Stimulated activated CD4-positive, alpha-beta T cell treated with anti-CD3 and anti-CD28 coated beads, TNF-alpha, amount 100 ng/mL, for 48 hours (primary cell): ENCODE measurements at regions not wholly inside any gene's neighbourhood (a gene's known extent, or its start where the extent isn't known, plus 50 kb on each side); places are given as distances from the start of the nearest gene placed in this dataset.
"Not testable (repeated sequence)": the region's sequence is repeated elsewhere in the genome, so short reads cannot be mapped to it uniquely, and the experiment has no call there.

Experiments used
- DNase-seq, 3 donors: peaks; one replicate each; pipeline ENCODE4 v3.0.0-alpha.2; 2020; ENCODE audit warnings: low read depth in 3 of 3

DNA sequence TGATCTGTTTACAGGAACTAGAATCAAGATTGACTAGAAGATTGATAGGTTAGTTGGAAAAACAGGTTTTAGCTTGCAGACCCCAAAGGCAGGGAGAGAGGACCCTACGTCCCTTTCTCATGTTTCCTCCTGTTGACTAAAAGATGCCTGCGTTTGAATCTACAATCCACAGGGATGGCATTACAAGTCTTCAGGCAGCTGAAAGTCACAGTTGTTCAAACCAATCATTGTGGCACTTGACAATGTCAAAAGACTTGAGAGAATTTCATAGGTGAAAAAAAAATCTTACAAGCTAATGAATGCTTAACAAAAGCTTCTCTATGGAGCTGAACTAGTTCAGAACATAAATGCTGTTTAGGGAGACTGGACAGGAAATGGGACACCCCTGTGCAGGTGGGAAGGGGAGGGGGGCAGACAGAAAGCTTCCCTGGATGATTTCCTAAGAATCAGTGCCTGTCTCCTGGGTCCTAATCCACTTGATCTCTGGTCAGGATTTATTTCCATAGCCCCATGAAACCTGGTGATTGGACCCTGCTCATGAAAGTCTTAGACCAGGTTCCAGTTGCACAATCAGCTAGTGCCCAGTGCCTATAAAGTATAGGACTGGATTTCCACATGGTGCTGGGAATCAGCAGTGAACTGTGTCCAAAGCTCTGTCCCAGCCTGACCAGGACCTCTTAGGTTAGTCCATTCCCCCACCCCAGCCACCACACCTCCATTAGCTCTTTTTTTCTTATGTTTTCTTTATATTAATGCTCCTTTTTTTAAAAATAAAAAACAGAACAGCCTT is 91.6 kb upstream of the BCAR3 start:
- DNase-seq: no peak

DNA sequence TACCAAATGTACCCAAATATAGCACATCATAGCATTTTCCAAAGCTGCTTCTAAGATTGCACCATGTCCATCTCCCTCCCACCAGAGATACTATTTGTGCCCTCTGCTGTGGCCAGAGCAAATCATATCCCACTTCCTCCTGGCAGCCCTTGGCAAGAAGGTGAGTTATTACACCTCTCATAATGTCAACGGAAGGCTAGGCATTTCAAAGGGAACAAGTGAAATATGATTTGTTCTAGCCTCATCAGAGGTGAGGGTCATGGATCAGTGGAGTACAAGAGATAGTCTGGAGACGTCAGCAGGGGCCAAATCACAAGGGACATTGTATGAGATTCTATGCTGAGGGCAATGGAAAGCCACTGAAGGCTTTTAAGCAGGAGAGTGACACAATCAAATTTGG is 90.2 kb upstream of the BCAR3 start:
- no peak for DNase-seq

DNA sequence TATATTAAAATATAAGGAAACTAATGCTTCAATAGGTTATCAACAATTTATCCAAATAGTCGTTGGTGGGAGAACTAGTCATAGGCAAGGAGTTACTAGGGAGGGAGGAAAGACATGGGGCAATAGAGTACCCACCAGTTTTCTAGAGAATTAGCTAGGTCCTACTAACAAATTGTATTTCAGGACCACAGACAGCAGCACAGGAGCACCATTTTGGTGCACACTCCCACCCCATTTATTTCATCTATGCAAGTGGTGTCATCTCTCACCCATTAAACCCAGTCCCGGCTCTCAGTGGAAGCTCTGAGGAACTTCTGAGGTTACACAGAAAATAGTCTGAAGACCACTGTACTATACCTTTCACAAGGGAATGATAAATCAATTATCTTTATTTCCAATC is 89.0 kb upstream of the BCAR3 start:
- no peak for DNase-seq

DNA sequence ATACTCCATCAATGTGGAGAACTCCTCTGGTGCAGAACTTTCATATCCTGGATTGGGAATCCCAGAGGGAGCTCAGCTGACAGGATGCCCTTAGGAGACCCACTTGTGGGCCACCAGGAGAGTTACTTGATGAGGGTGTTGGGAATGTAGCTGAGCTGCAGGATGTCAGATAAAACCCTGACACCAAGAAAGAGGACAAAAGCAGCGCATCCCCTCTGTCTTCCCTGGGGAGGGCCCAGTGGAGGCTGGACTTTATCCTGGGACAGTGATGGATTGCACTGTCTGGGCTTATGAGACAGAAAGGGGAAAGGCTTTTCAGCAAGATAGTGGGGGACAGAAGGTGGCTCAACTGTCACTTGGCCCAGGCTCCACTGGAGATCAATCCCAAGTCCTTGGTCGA is 88.1 kb upstream of the BCAR3 start:
- DNase-seq: no peak

DNA sequence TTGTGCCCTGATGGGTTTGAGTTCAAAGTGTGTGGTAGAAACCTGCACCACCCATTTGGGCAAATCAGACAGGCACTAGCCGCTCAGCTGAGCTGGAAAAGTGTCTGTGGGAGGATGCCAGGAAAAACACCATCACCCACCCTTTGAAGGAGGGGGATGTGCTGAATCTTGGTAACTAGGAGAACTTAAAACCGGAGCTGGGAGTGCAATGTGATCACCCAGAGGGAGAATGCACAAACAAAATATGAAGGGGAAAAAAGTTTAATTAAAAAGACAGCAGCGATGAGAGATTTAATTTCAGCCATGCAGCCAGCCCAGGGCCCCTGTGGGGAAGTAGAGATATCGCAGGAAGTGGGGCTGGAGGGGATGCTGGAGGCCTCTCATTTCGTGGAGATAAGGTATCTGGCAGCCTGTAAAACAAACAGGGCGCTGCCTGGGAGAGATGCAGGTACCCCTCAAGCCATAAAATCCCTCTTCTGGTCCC is 86.8 kb upstream of the BCAR3 start:
- DNase-seq: no peak

DNA sequence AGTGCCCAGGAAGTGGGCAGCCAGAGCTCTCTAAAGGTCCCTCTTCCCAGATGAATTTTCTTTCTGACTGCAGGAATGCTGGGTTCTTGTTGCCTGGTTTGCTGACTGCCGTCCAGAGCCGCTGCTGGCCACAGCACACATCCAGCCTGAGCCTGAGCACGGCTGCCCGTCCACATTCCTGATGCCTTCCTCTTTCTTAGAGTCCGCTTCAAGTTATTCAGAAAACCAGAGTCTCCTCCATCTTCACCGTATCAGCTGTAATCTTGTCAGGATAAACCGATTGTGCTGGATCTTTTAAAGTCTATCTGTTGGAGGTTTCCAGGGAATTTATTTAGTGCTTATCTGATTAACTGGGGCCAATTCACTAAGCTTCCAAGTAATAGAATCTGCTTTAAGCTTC is 84.8 kb upstream of the BCAR3 start:
- no peak for DNase-seq

DNA sequence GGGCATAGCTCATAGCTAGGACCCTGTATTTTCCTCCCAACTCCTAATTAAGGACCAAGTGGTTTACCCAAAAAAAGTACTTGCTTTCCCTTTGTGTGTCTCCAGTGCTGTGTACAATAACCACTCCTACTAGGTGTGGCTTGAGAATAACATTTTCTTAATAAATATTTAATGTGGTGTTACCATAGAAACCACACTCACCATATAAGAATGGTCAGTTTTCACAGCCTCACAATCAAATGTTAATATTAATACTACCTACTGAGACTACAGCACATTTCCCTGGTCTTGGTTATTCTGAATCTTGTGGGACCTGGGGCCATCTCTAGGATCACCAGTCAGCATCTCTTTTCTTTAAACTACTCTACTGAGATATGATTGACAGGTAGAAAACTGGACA is 83.5 kb upstream of the BCAR3 start:
- no peak for DNase-seq

DNA sequence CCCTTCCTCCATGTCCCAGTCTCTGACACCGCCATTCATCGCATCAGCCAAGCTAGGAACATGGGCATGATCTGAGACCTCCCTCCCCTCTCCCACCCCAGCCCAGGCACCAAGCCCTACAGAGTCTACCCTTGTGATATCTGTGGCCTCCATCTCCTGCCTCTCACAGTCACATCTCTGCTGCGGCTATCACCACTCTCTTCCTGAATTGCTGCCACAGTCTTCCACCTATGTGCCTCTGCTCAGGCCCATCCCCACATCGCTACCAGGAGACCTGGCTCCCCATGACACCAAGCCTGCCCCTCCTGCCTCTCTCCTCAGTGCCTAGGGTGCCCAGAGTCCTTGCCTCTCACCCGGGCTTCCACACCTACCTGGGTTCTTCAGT is 82.7 kb upstream of the BCAR3 start:
- no peak for DNase-seq

DNA sequence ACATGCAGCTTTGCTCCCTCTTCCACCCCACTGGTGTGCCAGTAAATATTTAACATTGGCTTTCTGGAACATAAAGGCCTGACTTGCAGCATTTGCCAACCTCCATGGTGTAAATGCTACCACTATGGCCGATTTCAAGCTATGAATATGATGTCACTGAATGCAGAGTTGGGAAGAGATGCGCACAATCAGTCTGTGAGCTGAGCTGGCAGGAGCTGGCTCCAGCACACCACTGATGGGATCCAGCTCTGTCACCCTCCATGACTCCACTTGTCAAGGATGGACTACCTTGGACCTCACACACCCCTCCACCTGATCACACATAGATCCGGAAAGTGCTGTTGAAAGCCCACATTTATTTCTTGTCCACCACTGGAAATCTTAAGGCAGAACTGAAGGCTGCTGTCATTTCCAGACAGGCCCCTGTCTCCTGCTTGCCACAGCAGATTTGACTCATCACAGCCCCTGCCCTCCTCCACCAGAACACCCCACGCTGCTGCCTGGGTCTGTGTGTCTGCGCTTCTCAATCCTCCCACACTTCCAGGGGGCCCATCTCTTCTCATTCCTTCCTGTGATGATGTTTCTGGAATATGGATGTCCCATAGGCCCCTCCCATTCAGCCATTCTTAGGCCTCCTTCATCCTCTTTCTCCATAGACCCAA is 82.2 kb upstream of the BCAR3 start:
- no peak for DNase-seq

DNA sequence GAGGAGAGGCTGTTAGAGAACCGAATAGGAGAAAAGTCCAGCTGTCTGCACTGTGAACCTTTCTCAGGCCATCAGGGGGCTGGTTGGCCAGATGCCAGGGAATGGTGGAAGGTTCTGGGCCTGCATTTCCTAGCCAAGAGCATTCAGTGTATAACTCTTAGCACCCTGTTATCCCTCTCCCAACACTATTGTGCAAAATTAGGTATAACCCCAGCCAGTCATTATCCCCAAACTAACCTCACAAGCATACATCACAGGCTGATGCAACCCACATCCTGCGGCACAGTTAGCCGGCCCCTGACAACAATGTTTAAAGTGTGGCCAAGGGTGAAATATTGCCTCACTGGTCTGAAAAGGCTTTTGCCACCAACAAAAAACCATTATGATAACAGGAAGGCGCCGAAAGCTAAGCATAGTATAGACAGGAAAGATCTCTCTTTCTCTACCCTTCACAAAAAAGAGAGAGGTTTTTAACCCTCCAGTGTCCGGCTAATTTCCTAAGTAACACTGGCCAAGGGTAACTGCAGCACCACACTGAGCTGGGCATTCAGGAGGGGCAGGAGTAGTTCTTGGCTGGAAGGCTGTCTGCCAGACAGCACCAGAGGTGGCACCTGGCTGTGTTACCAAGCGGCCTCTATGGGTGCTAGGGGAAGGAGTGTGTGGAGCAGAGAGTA is 77.3 kb upstream of the BCAR3 start:
- DNase-seq: peak in 1 of 3 donors; percentile 5

DNA sequence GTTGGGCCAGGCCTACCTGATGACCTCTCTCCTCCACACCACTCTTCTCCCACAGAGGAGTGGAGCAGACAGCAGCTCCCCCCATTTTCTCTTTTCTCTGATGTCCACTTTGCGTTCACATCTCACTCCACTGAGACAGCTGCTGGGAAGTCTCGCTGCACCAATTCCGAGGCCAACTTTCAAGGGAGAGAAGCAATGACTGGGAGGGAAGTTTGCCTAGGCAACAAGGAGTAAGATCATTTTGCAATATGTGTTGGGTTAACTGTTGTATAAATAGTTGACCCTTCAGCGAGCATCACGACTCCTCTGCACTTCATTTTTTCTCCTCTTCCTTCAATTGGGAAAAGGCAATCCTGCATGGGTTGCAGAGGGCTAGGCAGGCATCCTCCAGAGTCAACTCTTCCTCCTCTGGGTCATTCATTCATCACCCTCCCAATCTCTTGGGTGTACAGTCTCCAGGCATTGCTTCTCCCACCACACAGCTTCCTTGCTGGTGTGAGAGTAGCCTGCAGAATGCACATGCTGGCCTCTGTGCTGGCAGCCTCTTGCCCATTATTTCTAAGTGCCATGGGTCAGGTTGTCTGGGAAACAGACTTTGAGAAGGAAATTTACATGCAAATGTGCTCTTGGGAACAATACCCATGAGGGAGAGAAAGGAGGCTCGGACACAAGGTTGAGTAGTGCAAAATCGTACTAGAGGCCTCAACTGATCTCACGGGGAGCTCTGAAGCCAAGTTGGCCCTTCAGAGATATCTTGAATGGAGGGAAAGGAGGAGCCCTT is 75.8 kb upstream of the BCAR3 start:
- no peak for DNase-seq

DNA sequence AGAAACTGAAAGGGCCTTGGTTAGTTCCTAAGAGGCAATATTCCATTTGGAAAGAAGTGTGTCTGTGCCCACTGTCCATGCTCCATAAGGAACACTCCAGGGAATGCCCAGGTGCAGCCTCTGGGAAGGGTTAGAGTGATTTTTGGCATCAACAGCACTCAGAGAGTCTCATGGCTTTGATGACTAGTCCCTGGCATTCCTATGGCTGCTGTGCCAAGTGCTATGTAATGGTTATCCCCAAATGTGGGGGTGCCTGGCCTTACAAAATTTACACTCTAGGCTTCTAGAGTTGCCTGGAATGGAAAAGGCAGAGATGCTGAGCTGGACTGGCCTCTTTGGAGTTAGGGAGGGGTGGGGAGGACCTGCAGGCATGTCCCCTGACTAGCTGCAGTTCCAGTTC is 75.0 kb upstream of the BCAR3 start:
- DNase-seq: no peak

DNA sequence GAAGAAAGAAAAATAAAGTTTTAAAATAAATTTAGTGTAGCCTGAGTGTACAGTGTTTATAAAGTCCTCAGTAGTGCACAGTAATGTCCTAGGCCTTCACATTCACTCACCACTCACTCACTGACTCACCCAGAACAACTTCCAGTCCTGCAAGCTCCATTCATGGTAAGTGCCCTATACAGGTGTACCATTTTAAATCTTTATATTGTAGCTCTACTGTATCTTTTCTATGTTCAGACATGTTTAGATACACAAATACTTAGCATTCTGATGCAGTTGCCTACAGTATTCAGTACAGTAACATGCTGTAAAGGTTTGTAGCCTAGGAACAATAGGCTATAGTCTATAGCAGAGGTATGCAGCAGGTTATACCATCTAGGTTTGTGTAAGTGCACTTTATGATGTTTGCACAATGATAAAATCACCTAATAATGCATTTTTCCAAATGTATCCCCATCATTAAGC is 73.6 kb upstream of the BCAR3 start:
- not testable (repeated sequence) for DNase-seq

DNA sequence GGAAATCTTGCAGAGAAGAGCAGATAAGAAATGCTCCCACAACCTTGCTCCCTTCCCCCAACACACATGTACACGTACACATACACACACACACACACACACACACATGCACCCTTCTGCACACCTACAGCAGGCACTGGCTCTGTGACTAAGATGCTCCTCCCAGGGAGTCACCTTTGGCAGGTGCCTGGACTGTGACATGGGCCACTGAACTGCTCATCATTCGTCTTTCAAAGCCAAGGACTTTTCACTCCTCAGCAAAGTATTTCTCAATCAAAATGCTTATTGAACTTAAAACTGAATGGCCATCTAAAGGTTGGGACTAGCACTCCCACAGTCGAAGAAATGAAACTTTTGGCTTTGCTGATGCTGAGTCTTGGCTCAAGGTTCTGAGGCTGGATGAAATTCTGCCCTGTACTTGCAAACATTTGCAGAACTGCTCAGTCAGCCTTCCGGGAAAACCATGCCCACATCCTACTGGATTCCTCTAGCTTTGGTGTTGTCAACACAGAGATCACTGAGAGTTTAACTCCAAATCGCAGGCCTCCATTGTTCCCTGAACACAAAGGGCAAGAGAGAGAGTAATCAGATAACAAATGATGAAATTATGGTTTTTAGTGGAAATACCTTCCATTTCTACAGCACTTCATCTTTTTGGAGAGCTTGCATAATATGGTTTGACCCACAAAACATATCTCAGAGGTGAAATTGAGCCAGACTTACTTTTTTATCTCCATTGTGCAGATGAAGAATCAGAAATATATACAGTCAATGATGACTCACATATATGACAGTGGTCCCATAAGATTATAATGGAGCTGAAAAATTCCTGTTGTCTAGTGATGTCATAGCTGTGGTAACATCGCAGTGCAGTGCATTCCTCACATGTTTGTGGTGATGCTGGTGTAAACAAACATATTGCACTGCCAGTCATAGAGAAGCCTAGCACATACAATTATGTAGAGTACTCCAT is 72.4 kb upstream of the BCAR3 start:
- DNase-seq: no peak

DNA sequence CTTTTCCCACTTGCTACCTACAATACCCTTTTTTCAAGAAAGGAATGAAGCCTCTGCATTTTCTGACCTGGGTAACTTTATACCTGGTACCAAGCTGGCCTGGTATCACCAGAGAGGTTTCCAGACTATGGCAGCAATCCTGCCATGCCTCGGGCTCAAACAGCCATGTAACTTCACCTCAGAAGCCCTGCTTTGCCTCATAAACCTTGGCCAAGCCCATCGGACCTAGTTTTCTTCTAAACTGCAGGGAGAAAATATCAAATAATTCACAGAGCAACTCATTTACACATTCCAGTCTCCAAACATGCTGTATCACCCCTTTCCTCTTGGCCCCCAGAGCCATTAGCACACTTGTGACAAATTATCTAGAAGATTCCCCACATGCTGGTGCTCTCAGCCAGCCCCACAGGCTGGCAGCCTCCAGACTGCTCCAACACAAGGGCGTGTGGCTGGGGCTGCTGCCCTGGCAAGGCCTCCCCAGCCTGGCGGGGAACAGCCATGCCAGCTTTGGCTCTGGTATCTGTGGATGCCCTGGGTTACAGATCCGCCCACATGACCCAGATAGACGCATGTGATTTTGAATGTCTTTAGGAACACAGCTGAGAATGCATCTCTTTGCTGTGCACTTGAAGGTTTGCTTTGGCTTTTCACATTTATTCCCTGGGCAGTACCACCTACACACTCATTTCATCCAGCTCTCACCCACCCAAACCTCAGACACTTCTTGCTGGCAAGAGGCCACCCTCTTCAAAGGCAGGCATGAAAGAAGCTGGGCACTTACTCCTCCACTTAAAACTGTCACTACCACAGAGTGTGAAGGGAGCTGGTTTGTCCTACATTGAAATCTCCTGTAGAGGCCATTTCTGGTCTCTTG is 70.0 kb upstream of the BCAR3 start:
- no peak for DNase-seq

DNA sequence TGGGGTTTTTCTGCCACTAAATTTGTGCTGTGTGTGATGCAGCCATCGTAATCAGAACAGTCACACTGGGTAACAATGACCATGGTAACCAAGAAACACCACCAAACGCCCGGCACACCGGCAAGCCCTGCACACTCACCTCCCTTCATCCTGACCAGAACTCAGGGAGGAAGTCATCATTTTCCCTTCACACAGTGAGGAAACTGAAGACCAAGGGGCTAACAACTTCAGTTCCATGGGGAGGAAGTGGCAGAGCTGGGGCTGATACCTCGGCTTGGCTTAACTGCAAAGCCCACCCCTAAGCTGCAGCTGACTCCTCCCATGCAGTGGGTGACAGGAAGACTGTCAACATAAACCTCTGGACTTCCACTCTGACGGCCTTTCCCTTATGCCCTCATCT is 69.3 kb upstream of the BCAR3 start:
- DNase-seq: no peak

DNA sequence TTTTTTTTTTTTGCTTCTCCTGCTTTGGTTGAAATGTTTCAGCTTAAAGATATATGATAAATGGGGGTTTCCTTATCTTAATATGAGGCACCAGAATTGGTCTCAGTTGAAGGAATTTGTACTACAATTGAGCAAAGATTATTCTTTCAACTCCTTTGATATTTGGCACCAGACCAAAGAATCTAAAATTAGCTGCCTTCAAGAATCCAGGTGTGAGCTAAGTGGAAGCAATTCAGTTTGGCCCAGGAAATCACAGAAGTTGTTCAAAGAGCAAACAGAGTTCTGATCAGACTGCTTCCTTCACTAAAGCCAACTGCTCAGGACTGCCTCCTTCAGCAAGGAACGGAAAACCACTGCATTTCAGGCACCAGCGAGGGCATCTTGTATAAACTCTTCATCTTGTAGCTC is 68.3 kb upstream of the BCAR3 start:
- no peak for DNase-seq

DNA sequence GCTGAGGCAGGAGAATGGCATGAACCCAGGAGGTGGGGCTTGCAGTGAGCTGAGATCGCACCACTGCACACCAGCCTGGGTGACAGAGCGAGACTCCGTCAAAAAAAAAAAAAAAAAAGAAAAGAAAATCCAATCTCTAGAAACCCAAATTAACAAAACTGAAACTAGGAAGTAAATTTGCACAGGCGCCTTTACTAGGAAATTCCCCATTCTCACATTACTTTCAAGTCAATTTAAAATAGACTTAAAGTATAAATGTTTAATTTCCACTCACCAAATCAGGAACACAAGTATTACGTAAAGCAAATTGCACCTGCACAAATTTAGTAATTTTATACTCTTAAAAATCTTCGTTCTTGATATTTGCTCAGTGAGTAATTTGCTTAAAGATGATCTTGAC is 67.8 kb upstream of the BCAR3 start:
- DNase-seq: no peak

DNA sequence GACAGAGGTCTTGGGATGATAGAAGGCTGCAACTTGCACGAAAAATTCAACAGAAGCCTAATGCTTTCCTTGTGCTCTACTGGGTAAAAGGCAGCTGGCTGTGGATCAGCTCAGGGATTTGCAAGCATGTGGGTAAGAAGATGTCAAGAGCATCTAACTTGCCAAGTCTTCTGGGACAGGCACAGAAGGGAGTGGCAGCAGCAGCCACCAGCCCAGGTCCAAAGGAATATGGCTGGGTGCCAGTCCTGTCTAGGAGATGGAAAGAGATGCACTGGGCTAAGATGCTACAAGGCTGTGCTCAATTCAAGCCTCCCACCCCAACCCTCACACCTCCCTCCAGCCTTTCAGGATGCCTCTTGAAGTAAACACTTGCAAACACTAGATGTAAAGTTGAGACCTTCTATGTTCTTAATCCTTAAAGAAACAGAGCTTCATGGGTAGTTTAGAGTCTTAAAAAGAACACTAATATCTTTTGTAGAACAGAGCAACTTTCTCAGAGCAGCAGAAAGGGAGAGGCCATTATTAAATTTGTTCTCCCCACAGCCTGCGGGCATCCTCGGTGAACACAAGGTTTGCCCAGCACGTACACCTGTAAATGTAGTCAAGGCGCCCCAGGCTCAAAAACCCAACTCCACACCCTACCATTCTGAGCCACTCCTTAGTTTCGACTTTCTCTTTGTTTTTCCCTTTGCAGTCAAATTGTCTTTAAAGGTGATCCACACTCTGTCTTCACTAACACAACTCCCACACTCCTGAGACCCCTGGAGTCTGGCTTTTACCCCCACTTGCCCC is 64.6 kb upstream of the BCAR3 start:
- DNase-seq: no peak
